HUES48 (cell line): ENCODE measurements at regions not wholly inside any gene's neighbourhood (a gene's known extent, or its start where the extent isn't known, plus 50 kb on each side); places are given as distances from the start of the nearest gene placed in this dataset.

ENCODE experiments used
- H3K27ac ChIP-seq: one replicate; pipeline ENCODE4 v1.7.0; 2013; ENCODE audit warnings: low read depth, low read length, inconsistent platforms
- H3K27me3 ChIP-seq: 2 replicates; pipeline ENCODE4 v1.6.1; 2013; ENCODE audit warnings: mild to moderate bottlenecking, low read length; ENCODE audit not compliant: control insufficient read depth, insufficient read depth
- H3K36me3 ChIP-seq: 2 replicates; pipeline ENCODE4 v1.6.1; 2013; ENCODE audit warnings: low read length; ENCODE audit not compliant: control insufficient read depth, insufficient read depth
- H3K4me1 ChIP-seq: 2 replicates; pipeline ENCODE4 v1.6.1; 2013; ENCODE audit warnings: mild to moderate bottlenecking, low read length; ENCODE audit not compliant: control insufficient read depth, insufficient read depth
- H3K4me3 ChIP-seq: 2 replicates; pipeline ENCODE4 v1.5.1; 2013; ENCODE audit warnings: mild to moderate bottlenecking, low read depth, low read length
- H3K9ac ChIP-seq: 2 replicates; pipeline ENCODE4 v1.6.1; 2013; ENCODE audit warnings: mild to moderate bottlenecking, low read depth, low read length, moderate library complexity
- H3K9me3 ChIP-seq: 2 replicates; pipeline ENCODE4 v1.6.1; 2013; ENCODE audit warnings: low read length; ENCODE audit not compliant: control insufficient read depth, insufficient read depth

DNA sequence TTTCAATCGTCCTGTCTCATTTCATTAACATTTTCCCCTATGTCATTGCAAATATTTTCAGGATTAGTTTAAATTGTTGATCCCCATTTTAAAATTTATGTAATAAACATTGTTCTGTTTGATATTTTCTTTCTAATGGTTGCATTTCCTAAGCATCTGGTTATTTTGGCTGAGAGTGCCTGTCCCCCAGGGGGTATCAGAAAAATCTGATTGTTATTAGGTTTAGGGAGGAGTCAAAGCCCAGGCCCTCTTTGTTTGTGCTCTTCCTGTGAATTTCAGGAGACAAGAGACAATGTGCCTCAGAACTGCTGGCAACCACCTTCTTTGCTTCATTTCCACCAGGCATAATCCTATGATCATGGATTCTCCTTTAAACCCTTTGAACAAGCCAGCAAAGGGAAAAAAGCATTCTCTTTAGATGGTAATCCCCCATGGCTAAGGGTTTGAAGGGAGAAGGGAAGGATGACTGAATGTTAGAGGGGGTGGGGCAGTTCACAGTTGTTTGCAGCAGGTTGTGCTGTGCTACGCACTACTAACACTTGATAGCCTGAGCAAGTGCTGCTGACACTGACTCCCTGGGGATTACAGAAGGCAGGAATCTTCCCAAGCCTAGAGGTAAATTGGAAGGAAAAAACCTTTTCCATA lies 462.4 kb upstream of the LRRC4C start:
- Histone ChIP-seq H3K4me3 (no peak overlapping the region), H3K9ac (no peak overlapping the region), H3K9me3 (no peaks in the 10 kb centered on the region), H3K36me3 (no peaks in the 10 kb centered on the region), H3K27ac (peak overlapping the region; percentile 74), H3K4me1 (peaks cover 11% of the 10 kb centered on the region; the same call in 1 of the 2 replicates), H3K27me3 (no peaks in the 10 kb centered on the region)

DNA sequence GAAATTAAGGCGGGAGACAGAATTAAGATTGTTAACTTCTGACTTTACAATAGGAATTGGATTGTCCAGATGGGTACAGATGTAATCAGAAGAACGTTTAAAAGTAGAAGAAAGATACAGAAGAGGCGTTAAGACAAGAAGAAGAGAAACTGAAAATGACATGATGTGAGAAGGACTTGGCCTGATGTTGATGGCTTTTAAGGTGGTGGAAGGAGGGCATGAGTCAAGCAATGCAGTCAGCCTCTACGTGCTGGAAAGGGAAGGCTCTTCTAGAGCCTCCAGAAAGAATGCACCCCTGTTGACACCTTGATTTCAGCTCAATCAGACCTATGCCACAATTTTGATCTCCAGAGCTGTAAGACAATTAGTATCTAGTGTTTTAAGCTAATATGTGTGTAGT lies 466.9 kb upstream of the LRRC4C start:
- Histone ChIP-seq H3K4me3 (no peak overlapping the region), H3K4me1 (peaks cover 11% of the 10 kb centered on the region; the same call in 1 of the 2 replicates), H3K36me3 (no peaks in the 10 kb centered on the region), H3K27ac (no peak overlapping the region), H3K9me3 (no peaks in the 10 kb centered on the region), H3K9ac (no peak overlapping the region), H3K27me3 (no peaks in the 10 kb centered on the region)

- Histone ChIP-seq H3K27me3 (no peaks in the 10 kb centered on the region), H3K4me1 (peaks cover 12% of the 10 kb centered on the region), H3K27ac (peak overlapping the region; percentile 42), H3K4me3 (no peak overlapping the region), H3K36me3 (no peaks in the 10 kb centered on the region), H3K9me3 (peaks cover 6% of the 10 kb centered on the region; the same call in 1 of the 2 replicates), H3K9ac (no peak overlapping the region)
Observed at GRCh38 chr11:41935241-41935640, 475.8 kb upstream of the LRRC4C start.

GRCh38 chr11:41935795-41936194 lies 476.3 kb upstream of the LRRC4C start:
- H3K4me1 ChIP-seq, result peaks cover 12% of the 10 kb centered on the region
- H3K9ac ChIP-seq, result no peak overlapping the region
- H3K9me3 ChIP-seq, result peaks cover 6% of the 10 kb centered on the region; the same call in 1 of the 2 replicates
- H3K27ac ChIP-seq, result peak overlapping the region; percentile 42
- no peaks in the 10 kb centered on the region for H3K36me3 ChIP-seq
- H3K4me3 ChIP-seq, result no peak overlapping the region
- no peaks in the 10 kb centered on the region for H3K27me3 ChIP-seq

GRCh38 chr11:41943656-41944055 lies 484.2 kb upstream of the LRRC4C start:
- H3K9me3 ChIP-seq, result no peaks in the 10 kb centered on the region
- H3K9ac ChIP-seq, result no peak overlapping the region
- H3K4me1 ChIP-seq, result no peaks in the 10 kb centered on the region; the same call in 1 of the 2 replicates
- no peak overlapping the region for H3K27ac ChIP-seq
- H3K27me3 ChIP-seq, result no peaks in the 10 kb centered on the region
- H3K36me3 ChIP-seq, result no peaks in the 10 kb centered on the region
- H3K4me3 ChIP-seq, result no peak overlapping the region

GRCh38 chr11:41947392-41947791 lies 487.9 kb upstream of the LRRC4C start:
- no peaks in the 10 kb centered on the region for H3K36me3 ChIP-seq
- H3K9ac ChIP-seq, result no peak overlapping the region
- no peaks in the 10 kb centered on the region for H3K9me3 ChIP-seq
- H3K4me1 ChIP-seq, result no peaks in the 10 kb centered on the region; the same call in none of the 2 replicates
- H3K27me3 ChIP-seq, result no peaks in the 10 kb centered on the region
- H3K4me3 ChIP-seq, result no peak overlapping the region
- no peak overlapping the region for H3K27ac ChIP-seq

GRCh38 chr11:41950470-41951143 lies 491.2 kb upstream of the LRRC4C start:
- Histone ChIP-seq H3K36me3 (no peaks in the 10 kb centered on the region), H3K9ac (no peak overlapping the region), H3K9me3 (no peaks in the 10 kb centered on the region)

GRCh38 chr11:41954034-41954433 lies 494.6 kb upstream of the LRRC4C start:
- H3K4me1 ChIP-seq, result no peaks in the 10 kb centered on the region; the same call in 1 of the 2 replicates
- H3K27ac ChIP-seq, result no peak overlapping the region
- no peak overlapping the region for H3K9ac ChIP-seq
- H3K36me3 ChIP-seq, result no peaks in the 10 kb centered on the region
- no peaks in the 10 kb centered on the region; the same call in 1 of the 2 replicates for H3K9me3 ChIP-seq
- no peak overlapping the region for H3K4me3 ChIP-seq
- H3K27me3 ChIP-seq, result no peaks in the 10 kb centered on the region

More at GRCh38 chr11:41950470-41951143, 491.2 kb upstream of the LRRC4C start:
- H3K27ac ChIP-seq, result no peak overlapping the region
- H3K4me1 ChIP-seq, result no peaks in the 10 kb centered on the region; the same call in none of the 2 replicates
- no peaks in the 10 kb centered on the region for H3K27me3 ChIP-seq
- H3K4me3 ChIP-seq, result no peak overlapping the region

DNA sequence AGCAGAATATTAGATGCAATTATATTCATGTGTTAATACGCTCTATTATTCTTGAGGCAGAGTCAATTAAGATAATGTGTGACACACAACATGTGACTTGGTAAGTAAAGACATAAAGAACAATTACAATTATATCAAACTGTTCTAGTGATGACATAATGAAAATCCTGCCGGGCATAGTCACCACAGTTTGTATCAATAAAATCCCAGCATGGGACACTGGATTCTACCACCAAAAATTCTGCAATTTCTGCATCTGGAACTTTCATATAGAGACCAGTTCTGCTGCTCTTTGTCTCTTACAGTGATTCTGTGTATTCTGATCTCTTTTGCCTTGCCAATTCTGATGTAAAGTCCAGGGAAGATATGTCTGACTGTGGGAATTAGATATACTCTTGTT lies 495.6 kb upstream of the LRRC4C start:
- H3K9me3 ChIP-seq, result no peaks in the 10 kb centered on the region; the same call in 1 of the 2 replicates
- H3K36me3 ChIP-seq, result no peaks in the 10 kb centered on the region
- no peak overlapping the region for H3K9ac ChIP-seq
- H3K4me3 ChIP-seq, result no peak overlapping the region
- H3K27me3 ChIP-seq, result no peaks in the 10 kb centered on the region
- no peak overlapping the region for H3K27ac ChIP-seq
- no peaks in the 10 kb centered on the region; the same call in 1 of the 2 replicates for H3K4me1 ChIP-seq

DNA sequence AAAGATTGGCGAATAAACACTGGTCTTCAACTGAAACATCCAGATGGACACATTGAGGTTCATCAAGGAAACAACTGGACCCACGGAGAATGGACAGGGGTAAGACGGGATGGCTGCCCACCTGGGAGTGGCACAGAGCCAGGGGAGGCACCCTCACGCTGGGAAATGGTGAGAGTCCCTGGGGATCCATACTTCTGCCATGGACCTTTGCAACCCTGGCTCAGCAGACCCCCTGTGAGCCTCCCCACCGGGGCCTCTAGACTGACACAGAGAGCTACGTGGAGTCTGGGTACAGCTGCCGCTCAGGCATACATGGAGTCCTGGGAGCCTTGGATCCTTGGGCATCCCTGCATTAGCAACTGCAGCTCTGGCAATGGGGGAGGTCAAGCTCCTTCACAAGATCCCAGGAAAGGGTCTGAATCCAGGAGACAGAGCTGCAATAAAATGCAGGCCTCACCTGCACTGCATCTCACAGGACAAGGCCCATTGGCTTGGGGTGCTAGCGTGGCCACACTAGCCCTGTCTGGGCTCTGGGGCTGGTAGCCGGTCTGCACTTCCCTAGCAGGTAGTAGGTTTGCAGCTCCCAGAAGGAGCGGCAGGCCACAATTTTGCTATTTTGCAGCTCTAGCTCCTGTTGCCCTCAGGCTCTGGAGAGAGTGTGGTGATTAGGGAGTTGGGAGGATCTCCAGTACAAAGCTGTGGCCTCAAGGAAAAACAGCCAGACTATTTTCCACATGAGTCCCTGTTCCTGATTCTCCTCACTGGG lies 496.4 kb upstream of the LRRC4C start:
- no peak overlapping the region for H3K4me3 ChIP-seq
- H3K9me3 ChIP-seq, result no peaks in the 10 kb centered on the region; the same call in 1 of the 2 replicates

DNA sequence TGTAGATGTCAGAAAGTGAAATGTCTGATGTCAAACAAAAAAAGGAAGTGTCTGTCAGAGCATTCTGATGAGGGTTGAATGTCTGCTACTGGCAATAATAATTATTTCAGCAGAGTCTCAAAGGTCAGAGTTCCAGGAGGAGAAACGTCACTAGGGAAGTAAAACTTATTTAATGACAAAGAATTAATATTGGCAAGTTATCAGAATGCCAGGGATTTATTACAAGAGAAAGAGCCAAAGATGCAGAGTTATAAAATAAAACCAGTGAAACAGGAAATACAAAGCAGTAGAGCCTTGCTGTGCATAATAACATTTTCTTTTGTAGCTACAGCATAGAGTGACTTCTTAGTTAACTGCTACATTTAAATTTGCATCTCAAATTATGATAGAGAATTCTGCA lies 504.0 kb upstream of the LRRC4C start:
- Histone ChIP-seq H3K4me3 (no peak overlapping the region), H3K9me3 (no peaks in the 10 kb centered on the region)

More for the DNA sequence above, 496.4 kb upstream of the LRRC4C start:
- no peaks in the 10 kb centered on the region for H3K36me3 ChIP-seq
- no peak overlapping the region for H3K27ac ChIP-seq
- no peaks in the 10 kb centered on the region for H3K4me1 ChIP-seq
- H3K27me3 ChIP-seq, result no peaks in the 10 kb centered on the region
- no peak overlapping the region for H3K9ac ChIP-seq

More for the DNA sequence above, 504.0 kb upstream of the LRRC4C start:
- no peaks in the 10 kb centered on the region for H3K4me1 ChIP-seq
- H3K36me3 ChIP-seq, result no peaks in the 10 kb centered on the region
- H3K27ac ChIP-seq, result no peak overlapping the region
- no peak overlapping the region for H3K9ac ChIP-seq
- no peaks in the 10 kb centered on the region for H3K27me3 ChIP-seq
